ENCODE measurements at regions not wholly inside any gene's neighbourhood (a gene's known extent, or its start where the extent isn't known, plus 50 kb on each side); places are given as distances from the start of the nearest gene placed in this dataset.

DNA sequence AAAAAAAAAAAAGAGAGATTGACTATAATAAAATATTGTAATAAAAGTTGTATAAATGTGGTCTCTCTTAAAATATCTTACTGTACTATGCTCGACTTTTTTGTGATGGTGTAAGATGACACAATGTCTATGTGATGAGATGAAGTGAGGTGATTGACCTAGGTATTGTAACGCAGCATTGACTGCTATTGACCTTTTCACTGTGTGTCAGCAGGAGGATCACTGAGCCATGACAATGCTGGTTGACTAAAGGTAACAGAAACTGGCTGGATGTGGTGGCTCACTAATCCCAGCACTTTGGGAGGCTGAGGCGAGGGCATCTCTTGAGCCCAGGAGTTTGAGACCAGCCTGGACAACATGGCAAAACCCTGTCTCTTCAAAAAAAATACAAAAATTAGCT, 78.6 kb upstream of the MYO10 start:
- no peak for TF ChIP-seq FOXM1 (IDR thresholded peaks at IDR 0.05; ENCODE audit: borderline replicate concordance, low read depth)
- no peak for TF ChIP-seq EP300 (IDR thresholded peaks at IDR 0.05; ENCODE audit: borderline replicate concordance)
- no peak for TF ChIP-seq RAD21 (IDR thresholded peaks at IDR 0.05; ENCODE audit: low read depth)
- no peak for TF ChIP-seq TAF1 (IDR thresholded peaks at IDR 0.05; ENCODE audit: low read depth)
- TF ChIP-seq CREB1 (IDR thresholded peaks at IDR 0.05; ENCODE audit: low read depth): no peak
- TF ChIP-seq YY1 (IDR thresholded peaks at IDR 0.05; ENCODE audit: low read depth): no peak
- no peak for TF ChIP-seq EGR1 (IDR thresholded peaks at IDR 0.05)
- TF ChIP-seq, protein P1, sequence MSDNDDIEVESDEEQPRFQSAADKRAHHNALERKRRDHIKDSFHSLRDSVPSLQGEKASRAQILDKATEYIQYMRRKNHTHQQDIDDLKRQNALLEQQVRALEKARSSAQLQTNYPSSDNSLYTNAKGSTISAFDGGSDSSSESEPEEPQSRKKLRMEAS (IDR thresholded peaks at IDR 0.05): no peak
- no peak for TF ChIP-seq TEAD4 (IDR thresholded peaks at IDR 0.05)
- TF ChIP-seq CEBPB (IDR thresholded peaks at IDR 0.05): no peak
- TF ChIP-seq, protein P2, sequence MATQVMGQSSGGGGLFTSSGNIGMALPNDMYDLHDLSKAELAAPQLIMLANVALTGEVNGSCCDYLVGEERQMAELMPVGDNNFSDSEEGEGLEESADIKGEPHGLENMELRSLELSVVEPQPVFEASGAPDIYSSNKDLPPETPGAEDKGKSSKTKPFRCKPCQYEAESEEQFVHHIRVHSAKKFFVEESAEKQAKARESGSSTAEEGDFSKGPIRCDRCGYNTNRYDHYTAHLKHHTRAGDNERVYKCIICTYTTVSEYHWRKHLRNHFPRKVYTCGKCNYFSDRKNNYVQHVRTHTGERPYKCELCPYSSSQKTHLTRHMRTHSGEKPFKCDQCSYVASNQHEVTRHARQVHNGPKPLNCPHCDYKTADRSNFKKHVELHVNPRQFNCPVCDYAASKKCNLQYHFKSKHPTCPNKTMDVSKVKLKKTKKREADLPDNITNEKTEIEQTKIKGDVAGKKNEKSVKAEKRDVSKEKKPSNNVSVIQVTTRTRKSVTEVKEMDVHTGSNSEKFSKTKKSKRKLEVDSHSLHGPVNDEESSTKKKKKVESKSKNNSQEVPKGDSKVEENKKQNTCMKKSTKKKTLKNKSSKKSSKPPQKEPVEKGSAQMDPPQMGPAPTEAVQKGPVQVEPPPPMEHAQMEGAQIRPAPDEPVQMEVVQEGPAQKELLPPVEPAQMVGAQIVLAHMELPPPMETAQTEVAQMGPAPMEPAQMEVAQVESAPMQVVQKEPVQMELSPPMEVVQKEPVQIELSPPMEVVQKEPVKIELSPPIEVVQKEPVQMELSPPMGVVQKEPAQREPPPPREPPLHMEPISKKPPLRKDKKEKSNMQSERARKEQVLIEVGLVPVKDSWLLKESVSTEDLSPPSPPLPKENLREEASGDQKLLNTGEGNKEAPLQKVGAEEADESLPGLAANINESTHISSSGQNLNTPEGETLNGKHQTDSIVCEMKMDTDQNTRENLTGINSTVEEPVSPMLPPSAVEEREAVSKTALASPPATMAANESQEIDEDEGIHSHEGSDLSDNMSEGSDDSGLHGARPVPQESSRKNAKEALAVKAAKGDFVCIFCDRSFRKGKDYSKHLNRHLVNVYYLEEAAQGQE (IDR thresholded peaks at IDR 0.05; ENCODE audit: low read depth): no peak
- TF ChIP-seq ZBTB7A (IDR thresholded peaks at IDR 0.05; ENCODE audit: low read depth): no peak

Data from Ishikawa (cell line).